ENCODE measurements at regions not wholly inside any gene's neighbourhood (a gene's known extent, or its start where the extent isn't known, plus 50 kb on each side); places are given as distances from the start of the nearest gene placed in this dataset.

GRCh38 chr14:41235466-41235865 is 371.2 kb upstream of the LRFN5 start:
- no peak for TF ChIP-seq ZFX (CRISPR knock-in tag; IDR thresholded peaks at IDR 0.05; ENCODE audit: low read depth)
- no peak for TF ChIP-seq MNT (IDR thresholded peaks at IDR 0.05)
- no peak for TF ChIP-seq ARNT2 (CRISPR knock-in tag; IDR thresholded peaks at IDR 0.05; ENCODE audit: low read depth)
- no peak for TF ChIP-seq SIN3B (IDR thresholded peaks at IDR 0.05; ENCODE audit: low read length)
- no peak for TF ChIP-seq CBX2 (IDR thresholded peaks at IDR 0.05; ENCODE audit: low read depth, low read length)
- TF ChIP-seq CBX2 (CRISPR knock-in tag; IDR thresholded peaks at IDR 0.05; ENCODE audit: low read depth) = no peak
- TF ChIP-seq ARID3A (IDR thresholded peaks at IDR 0.05; ENCODE audit: low read depth, low read length) = no peak
- no peak for TF ChIP-seq FOXA1 (IDR thresholded peaks at IDR 0.05)
- TF ChIP-seq FOXA1 (CRISPR knock-in tag; IDR thresholded peaks at IDR 0.05) = no peak
- TF ChIP-seq GABPA (IDR thresholded peaks at IDR 0.05; ENCODE audit: low read depth, low read length) = no peak
- TF ChIP-seq GABPA (CRISPR knock-in tag; IDR thresholded peaks at IDR 0.05; ENCODE audit: low read depth) = no peak
- TF ChIP-seq PHF20 (CRISPR knock-in tag; IDR thresholded peaks at IDR 0.05) = no peak
- no peak for TF ChIP-seq RXRB (CRISPR knock-in tag; IDR thresholded peaks at IDR 0.05; ENCODE audit: borderline replicate concordance)
- no peak for TF ChIP-seq MAFK (conservative IDR thresholded peaks at IDR 0.05 in 1 of 2, IDR thresholded peaks at IDR 0.05 in 1 of 2; ENCODE audit: low read length in 2 of 2)
- TF ChIP-seq ZNF230 (CRISPR knock-in tag; IDR thresholded peaks at IDR 0.05) = no peak

All from HepG2 (cell line).